SK-N-DZ (cell line): ENCODE measurements at regions not wholly inside any gene's neighbourhood (a gene's known extent, or its start where the extent isn't known, plus 50 kb on each side); places are given as distances from the start of the nearest gene placed in this dataset.
"Not testable (repeated sequence)": the region's sequence is repeated elsewhere in the genome, so short reads cannot be mapped to it uniquely, and the experiment has no call there.

Source experiments
- DNase-seq: peaks from one replicate; pipeline ENCODE4 v3.0.0-alpha.2; 2015; ENCODE audit warnings: low spot score

DNA sequence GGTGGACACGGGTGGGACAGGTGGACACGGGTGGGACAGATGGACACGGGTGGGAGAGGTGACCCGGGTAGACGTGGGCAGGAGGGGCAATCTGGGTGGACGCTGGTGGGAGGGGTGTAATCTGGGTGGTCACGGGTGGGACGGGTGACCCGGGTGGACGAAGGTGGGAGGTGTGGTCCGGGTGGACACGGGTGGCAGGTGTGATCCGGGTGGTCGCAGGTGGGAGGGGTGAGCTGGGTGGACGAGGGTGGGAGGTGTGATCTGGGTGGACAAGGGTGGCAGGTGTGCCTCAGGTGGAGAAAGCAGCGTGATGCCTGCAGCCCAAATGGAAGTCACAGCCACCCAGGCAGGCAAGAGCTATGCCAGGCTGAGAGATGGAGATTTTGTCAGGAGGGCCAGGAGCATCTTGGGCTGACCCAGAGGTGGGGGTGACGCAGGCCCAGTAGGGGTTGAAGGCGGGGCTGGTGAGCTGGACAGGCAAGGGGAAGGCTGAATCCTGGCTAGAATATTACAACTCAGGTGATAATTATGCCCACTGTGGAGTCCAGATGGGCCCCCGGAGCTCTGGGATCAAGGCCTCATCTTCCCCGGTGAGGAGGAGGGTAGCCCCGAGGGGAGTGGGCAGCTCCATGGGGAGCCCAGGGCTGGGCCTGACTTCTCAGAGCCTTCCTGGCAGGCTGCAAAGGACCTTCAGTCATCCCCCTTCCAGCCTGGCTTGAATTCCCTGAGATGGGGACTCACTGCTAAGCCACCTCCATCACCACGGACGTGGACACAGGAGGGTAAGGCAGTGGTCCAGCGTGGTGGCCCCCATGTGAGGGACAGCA lies 100.0 kb downstream of the ADRA2C start:
- DNase-seq = no peak

DNA sequence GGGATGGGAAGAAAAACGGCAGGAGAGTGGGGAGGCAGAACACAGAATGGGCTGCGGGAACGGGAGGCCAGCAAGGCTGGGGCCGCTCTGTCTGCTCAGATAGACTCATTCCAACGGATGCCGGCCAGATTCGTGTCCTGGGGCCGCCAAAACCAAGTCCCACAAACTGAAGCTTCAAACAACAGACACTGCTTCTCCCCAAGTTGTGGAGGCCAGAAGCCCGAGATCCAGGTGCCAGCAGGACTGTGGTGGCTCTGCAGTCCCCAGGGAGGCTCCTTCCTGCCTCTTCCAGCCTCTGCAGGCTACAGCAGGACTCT lies 100.6 kb downstream of the ADRA2C start:
- DNase-seq = no peak

DNA sequence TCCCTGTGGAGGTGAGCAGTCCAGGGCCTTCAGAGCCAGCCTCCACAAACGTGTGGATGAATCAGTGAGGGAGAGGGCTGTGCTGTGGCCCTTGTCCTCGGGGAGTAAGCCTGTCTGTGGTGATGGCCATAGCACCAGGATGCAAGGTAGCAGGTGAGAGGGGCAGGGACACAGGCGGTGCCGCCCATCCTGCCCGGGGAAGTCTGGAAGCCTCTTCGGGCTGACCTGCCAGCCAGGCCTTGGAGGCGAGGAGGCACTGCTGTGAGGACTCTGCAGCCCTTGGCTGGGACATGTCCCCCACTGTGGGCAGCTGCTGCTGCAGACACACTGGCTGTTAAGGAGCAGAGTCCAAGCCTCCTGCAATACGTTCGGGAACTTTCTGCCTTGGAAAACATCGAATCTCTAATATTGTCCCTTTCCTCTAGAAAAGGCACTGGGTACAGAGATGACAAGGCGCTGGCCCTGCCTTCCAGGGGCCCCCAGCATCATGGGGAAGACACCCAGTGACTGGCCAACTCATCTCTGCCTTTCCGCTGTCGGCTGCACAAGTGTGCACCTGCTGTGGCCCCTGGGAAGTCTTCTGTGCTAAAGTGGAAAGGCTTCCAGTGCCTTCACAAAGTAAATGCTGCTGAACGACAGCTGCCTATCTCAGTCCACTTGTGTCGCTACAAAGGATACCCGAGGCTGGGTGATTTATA lies 101.4 kb downstream of the ADRA2C start:
- no peak for DNase-seq

DNA sequence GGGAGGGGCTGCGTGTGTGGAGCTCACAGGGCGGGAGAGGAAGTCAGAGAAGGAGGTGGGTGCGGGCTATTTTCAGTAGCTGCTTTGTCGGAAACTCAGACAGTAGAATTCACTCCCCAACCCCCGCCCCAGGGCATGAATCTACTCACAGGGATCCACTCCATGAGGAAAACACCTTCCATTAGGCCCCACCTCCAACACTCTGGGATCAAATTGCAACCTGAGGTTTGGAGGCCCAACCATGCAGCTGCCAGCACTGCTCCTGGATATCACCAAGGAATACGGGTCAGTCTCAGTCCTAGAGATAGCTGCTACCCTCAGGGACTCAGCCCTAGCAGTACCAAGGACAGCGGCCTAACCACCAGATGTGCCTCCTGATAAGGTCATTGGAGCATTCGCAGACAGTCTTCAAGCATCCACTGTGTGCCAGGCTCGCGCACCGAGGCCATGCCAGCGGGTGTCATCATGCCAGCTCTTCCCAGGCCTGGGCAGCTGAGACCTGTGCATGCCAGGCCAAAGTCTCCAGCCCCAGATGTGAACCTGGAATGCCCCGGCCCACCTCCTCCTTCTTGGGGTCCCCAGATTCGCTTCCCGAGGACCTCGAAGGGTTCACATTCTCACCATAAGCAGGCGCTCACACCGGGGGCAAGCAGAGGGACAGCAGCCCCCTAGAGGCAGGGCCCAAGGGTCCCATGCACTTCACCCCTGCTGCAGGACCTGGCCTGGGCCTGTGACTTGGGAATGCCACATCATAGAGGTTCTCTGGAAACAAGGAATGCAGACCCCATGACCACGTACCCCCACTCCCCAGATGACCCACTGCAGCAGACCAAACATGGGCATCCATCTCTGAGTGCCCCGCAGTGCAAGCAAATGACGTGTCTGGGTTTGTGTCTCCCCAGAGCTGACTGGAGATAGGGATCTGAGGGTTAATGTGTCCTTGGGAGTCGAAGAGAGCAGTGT lies 102.3 kb downstream of the ADRA2C start:
- DNase-seq = no peak

DNA sequence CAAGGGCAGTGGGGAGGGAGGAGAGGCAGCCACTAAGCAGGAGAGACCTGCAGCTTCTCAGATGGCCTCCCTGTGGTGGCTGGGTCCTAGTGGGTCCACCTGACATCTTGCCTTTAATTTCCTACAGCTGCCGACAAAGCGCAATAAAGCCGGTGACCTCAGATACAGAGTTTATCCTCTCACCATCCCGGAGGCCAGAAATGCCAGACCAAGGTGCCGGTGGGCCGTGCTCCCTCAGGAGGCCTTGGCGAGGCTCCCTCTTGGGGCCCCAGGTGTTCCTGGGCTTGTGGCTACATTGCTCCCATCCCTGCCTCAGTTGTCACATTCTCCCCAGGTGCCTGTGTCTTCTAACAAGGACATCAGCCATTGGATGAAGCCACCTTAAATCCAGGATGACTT lies 103.0 kb downstream of the ADRA2C start:
- no peak for DNase-seq

DNA sequence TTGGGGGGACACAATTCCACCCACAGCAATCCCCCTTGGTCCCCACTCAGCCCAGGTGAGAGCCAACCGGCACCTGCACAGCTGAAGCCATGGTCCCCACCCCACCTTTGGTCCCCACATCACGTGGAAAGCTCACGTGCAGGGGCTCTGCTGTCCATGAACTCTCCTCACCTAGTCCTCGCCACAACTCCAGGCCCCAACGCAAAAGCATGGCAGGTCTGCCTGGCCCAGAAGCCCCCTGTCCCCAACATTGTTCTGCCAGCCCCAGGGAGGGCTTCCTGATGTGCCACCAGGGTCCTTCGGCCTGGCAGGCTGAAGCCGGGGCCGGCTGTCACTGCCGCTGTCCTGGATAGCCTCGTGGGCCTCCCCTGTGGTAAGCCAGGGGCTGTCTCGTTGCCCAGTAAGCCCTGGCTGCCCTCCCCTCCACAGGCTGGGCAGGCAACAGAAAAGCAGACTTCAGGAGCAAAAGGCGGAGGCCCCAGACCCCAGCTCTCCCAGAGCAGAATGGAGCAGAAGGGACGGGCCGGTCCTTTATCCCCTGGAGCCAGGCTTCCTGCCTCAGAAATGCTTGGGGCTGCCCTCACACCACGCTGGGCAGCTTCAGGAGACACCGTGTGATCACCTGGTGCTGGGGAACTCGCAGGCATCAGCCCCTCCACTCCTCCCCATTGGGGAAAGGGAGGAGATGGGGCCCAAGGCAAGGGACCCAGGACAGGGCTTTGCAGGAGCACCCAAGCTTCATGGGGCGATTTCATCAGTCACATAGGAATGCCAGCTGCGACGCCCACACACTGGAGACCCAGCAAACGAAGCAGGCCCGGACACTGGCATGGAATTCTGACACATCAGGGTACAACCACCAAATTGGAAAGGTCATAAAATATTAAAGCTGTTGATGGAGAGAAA lies 103.7 kb downstream of the ADRA2C start:
- DNase-seq = no peak

DNA sequence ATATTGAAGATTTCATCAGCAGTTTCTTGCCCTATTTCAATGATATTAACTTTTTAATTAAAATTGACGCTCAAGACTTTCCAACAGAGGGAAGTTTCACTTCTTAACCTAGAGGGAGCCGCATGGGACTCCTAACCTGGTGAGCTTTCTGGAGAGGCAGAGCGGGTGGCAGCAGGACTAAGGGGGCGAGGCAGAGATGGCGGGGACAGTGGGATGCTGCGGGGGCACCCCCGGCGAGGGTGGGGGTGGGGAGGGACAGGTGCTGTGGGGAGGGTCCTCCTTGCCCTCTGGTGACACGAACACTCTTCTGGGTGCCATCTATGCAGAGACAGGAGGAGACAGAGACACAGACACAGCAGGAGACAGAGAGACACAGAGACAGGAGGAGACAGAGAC lies 104.4 kb downstream of the ADRA2C start:
- DNase-seq = no peak

DNA sequence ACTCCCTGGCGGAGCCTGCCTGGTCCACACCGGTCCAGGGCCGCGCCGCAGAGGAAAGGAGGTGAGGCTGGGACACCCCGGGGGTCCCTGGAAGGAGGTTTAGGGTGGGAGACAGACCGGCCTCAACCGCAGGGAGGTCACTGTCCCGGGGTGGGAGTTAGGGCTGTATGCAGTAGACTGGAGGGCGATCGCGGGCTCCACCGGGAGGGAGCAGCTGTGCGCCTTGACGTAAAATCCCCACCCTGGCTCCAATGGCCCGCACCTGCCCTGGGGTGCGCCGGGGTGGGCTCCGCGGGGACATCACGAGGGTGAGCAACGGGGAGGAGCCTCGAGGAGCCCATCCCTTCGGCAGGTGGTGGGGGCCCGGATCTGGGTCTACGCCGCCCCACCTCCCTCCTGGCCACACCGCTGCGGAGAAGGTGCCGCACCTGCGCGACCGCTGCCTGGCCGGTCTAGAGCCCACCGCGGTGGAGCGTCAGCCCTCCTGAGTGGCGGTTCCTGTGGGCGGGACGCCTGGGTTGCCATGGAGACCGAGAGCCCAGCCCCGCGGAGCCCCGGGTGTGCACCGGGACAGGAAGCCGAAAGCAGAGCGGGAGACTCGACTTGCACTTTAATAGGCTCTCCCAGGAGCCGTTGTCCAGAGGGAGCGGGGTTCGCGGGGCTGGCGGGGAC lies 105.1 kb downstream of the ADRA2C start:
- DNase-seq = no peak

DNA sequence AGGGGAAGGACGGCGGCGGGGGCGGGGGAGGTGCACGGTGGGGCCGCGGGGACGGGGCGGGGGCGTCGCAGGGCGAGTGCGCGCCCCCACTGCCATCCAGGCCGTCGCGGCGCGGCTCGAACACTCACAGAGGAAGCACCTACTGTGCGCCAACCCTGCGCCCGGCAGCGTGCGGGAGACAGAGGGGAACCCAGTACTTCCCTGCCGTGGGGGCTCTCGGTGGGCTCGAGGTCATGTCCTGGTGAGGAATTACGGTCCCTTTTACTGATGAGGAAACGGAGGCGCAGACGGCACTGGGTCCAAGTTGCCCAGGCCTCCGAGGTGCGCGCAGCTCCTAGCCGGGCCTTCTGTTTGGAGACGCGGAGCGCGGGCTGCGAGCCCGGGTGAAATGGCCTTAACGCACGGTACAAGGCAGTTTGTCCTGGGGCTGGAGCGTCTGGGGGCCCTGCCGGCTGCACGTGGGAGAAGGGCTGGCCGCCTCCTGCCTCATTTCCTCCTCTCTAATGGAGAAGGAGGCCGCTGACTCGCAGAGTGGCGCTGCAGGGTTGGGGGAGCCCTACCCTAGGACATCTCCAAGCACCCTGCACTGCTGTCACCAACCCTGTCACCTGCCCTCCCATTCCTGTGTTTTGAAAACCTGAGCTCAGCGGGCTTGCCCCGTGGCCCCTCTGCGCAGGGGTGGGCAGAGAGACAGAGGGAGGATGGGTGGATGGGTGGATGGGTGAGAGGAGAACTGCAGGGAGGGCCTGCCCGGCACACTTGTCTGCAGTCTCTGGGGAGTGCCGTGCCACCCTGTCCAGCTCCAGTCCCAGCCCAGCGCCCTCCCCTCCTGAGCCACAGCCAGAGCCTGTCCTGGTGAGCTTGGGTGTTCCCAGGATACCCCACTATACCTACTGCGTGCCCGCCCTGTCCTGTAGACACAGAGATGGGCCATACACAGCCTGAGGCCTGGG lies 106.0 kb downstream of the ADRA2C start:
- no peak for DNase-seq

DNA sequence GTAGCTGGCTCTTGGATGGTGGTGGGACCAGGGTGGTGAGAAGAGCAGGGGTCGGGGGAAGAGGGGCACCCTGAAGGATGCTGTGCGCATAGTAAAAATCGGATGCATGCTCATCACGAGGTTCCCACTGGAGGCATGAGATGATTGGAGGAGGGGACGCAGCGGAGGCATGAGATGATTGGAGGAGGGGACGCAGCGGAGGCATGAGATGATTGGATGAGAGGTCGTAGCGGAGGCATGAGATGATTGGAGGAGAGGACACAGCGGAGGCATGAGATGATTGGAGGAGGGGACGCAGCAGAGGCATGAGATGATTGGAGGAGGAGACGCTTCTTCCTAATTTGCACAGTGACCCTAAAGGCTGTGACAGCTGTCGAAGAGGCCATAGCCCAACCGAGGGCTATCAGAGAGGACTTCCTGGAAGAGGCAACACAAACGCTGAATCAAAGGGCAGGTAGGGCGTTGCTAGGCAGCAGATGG lies 106.7 kb downstream of the ADRA2C start:
- DNase-seq = no peak

DNA sequence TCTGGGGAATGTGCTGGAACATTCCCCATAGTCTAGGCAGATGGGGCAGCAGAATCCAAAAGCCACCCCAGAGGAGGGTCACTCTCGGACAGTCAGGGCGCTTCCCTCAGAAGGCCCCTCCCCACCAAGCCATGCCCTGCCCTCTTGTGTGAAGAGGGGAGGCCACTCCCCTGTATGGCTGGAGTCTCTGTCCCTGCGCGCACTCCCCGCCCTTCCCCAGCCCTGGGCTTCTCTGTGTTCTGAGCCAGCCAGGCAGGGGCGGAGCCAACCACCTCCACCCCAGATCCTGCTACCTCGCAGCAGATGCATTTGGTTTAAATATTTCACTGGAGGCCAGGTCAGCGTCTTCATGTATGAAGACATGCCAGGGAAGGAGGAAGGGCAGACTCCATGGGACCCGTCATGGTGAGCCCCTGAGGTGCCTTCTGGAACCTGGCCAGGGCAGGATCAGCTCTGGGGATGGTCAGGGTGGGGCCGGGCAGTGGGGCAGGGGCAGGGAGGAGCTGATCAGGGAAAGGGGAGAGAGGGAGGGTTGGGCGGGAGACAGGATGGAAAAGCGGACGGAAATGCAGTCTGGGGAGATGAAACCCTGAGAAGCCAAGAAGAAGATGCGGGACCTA lies 107.3 kb downstream of the ADRA2C start:
- no peak for DNase-seq

DNA sequence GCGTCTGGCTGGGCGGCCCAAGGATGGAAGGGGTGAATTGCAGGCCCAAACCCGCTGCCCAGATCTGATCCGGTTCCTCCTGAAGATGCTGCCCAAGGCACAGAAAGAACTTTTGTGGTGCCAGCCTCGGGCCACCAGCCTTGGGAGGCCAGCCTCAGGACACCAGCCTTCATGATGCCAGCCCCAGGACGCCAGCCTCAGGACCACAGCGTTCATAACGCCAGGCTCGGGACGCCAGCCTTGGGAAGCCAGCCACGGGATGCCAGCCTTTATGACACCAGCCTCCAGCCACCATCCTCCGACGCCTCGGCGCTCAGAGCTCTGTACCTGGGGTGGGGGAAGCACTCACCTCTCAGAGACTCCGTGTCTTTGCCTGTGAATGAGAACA lies 107.8 kb downstream of the ADRA2C start:
- no peak for DNase-seq

DNA sequence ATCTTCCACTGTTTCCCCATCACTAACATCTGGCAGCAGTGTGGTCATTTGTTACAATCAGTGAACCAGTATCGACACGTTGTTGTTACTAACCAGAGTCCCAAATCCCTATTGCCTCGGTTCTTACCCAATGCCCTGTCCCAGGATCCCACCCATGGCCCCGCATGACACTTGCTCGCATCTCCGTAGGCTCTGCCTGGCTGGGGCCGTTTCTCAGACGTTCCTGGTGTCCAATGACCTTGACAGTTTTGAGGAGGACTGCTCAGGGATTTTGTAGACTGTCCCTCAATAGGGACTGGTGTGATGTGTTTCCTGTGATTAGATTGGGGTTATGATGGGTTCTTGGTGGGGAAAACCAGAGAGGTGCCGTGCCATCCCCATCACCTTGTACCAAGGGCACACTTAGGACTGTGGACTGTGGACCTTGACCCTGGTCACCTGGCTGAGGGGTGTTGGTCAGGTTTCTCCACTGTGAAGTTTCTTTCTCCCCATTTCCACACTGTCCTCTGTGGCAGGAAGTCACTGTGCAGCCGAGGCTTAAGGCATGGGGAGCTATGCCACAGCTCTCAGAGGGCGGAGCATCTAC lies 108.4 kb downstream of the ADRA2C start:
- DNase-seq = no peak

DNA sequence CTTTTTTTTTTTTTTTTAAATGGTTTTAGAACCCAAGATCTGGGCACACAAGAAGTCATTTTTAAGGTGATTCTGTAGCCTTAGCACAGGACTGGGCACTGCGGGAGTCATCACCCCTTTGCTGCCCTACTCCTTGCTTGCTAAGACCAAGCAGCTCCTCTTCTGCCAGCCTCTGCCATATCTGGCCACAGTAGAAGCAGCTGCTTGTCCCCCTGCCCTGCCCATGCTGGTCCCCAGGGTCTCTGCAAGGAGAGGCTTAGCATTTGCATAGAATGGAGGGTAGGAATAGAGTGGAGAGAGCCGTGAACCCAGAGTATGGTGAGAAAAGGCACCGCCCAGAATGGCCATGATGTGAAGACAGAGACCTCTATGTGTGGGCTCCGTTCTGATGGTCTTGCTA lies 109.3 kb downstream of the ADRA2C start:
- no peak for DNase-seq

DNA sequence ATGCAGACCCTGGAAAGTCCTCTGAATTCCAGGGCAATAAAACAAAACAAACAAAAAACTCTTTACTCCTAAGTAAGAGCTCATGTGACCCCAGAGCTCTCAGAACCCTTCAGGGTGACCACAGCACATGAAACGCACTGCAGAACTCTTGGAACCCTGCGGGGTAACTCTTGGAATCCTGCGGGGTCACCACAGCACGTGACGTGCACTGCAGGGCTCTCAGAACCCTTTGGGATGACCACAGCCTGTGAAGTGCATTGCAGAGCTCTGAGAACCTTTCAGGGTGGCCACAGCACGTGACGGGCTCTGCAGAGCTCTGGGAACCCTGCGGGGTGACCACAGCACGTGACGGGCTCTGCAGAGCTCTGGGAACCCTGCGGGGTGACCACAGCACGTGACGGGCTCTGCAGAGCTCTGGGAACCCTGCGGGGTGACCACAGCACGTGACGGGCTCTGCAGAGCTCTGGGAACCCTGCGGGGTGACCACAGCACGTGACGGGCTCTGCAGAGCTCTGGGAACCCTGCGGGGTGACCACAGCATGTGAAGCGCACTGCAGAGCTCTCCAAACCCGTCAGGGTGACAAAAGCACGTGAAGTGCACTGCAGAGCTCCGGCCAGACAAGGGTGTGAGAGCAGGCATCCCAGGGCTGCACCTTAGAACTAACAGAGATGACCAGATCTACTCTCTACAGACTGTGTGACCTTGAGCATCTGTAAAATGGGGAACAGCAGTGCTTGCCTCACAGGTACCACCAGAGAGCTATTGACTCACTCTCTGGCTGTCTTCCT lies 110.1 kb downstream of the ADRA2C start:
- DNase-seq = not testable (repeated sequence)

DNA sequence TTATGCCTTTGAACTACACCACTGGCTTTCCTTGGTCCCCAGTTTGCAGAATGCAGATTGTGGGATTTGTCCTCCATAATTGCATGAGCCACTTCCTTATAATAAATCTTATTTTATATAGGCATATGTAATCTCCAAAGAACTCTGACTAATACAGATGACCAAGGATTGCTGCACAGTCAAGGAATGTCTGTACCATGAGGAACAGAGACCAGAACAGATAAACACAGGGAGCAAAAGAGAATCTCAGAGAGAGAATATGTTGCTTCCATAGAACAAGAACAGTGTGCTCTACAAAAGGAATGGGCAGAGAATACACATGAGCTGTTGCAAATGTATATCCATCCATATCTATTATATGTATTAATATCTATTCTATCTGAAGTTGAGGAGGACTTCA lies 111.1 kb downstream of the ADRA2C start:
- DNase-seq = no peak

DNA sequence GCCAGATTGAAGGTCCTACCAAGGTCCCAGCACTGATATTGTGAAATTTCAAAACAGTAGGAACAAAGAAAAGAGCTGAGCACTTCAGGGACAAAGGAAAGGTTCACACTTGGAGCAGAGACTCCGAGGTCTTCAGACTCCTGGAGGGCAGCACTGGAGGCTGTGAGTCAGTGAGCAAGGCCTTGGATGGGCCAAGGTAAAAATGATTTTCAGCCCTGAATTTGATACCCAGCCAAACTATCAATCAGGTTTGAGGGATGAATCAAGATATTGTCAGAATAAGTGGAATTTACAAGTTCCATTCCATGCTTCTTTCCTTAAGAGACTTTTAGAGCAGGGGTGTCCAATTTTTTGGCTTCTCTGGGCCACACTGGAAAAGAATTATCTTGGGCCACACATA lies 111.7 kb downstream of the ADRA2C start:
- no peak for DNase-seq

DNA sequence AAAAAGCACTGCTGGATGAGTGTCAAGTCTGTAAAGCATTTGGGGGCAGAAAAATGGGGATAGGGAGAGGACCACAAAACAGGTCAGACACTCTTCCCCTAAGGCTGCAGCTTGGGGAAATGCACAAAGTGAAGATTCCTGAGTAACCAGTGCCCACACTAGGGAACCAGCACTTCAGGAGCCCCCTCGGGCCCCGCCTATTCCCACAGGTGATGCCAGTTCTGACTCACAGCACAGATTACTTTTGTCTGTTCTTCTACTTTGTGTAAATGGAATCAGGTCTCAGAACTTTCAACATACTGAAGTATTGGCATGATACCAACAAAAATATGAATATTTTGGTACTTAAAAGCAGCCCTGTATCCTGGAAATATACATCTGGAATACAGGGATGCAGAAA lies 112.5 kb downstream of the ADRA2C start:
- no peak for DNase-seq
